IgD-negative memory B cell (primary cell): ENCODE measurements at regions not wholly inside any gene's neighbourhood (a gene's known extent, or its start where the extent isn't known, plus 50 kb on each side); places are given as distances from the start of the nearest gene placed in this dataset.
"Not testable (repeated sequence)": the region's sequence is repeated elsewhere in the genome, so short reads cannot be mapped to it uniquely, and the experiment has no call there.

Source experiments
- H3K27ac Mint-ChIP-seq, 3 donors: one replicate each; pipeline ENCODE4 v1.8.0; 2020 to 2022; ENCODE audit warnings: mild to moderate bottlenecking in 3 of 3, mixed read lengths in 3 of 3, moderate library complexity in 1 of 3
- H3K27me3 Mint-ChIP-seq: one replicate; pipeline ENCODE4 v1.8.0; 2021; ENCODE audit warnings: mixed read lengths
- H3K36me3 Mint-ChIP-seq: one replicate; pipeline ENCODE4 v1.8.0; 2020; ENCODE audit warnings: mild to moderate bottlenecking, mixed read lengths
- H3K4me1 Mint-ChIP-seq, 3 donors: one replicate each; pipeline ENCODE4 v1.8.0; 2020 to 2022; ENCODE audit warnings: mixed read lengths in 3 of 3, mild to moderate bottlenecking in 1 of 3
- H3K4me3 Mint-ChIP-seq, 4 donors: one replicate each; pipeline ENCODE4 v1.8.0; 2020 to 2022; ENCODE audit warnings: mild to moderate bottlenecking in 4 of 4, mixed read lengths in 4 of 4, moderate library complexity in 3 of 4
- H3K9me3 Mint-ChIP-seq, 3 donors: one replicate each; pipeline ENCODE4 v1.8.0; 2020 to 2021; ENCODE audit warnings: mixed read lengths in 3 of 3, mild to moderate bottlenecking in 1 of 3

DNA sequence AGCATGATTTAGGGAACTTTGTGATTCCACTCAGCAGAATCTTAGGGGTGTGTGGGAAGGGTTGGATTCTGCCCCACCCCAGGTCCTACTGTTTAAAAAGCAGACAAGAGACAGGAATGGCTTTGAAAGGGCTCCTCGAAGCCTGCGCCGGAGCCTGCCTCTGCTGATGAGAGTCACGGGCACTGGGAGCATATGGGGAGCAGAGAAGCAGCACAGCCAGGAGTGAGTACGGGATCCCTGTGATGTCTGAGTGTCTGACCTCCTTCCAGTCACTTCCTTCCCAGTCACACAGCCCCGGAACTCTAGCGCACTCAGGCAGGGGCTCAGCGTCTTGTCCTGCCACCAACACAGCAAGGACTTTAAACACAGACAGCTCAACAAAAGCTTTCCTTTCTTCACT, 514.9 kb upstream of the DPP6 start:
- Mint-ChIP-seq H3K4me1 (no peaks in the 10 kb centered on the region), H3K27me3 (no peaks in the 10 kb centered on the region), H3K4me3 (no peak overlapping the region), H3K36me3 (no peaks in the 10 kb centered on the region), H3K9me3 (peaks cover 0 to 15% (median 3%) of the 10 kb centered on the region in 3 donors), H3K27ac (no peak overlapping the region)

DNA sequence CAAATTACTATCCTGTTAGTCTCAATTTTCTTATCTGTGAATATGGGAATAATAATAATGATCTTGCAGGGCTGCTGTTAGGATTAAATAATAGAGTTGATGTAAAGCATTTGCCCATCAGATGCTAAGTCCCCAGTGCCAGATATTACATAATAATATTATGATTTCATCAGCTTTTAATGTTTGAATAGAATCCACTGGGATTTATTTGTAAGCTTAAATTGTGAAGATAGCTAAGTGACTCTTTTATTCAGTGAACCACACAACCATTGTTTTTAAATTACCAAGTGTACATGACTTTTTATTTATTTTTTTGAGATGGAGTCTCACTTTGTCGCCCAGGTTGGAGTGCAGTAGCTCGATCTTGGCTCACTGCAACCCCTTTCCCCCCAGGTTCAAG, 510.3 kb upstream of the DPP6 start:
- no peaks in the 10 kb centered on the region for H3K27me3 Mint-ChIP-seq
- no peak overlapping the region for H3K4me3 Mint-ChIP-seq
- H3K36me3 Mint-ChIP-seq, result no peaks in the 10 kb centered on the region
- H3K4me1 Mint-ChIP-seq, result no peaks in the 10 kb centered on the region
- peaks cover 2 to 15% (median 2%) of the 10 kb centered on the region in 3 donors for H3K9me3 Mint-ChIP-seq
- H3K27ac Mint-ChIP-seq, result no peak overlapping the region

DNA sequence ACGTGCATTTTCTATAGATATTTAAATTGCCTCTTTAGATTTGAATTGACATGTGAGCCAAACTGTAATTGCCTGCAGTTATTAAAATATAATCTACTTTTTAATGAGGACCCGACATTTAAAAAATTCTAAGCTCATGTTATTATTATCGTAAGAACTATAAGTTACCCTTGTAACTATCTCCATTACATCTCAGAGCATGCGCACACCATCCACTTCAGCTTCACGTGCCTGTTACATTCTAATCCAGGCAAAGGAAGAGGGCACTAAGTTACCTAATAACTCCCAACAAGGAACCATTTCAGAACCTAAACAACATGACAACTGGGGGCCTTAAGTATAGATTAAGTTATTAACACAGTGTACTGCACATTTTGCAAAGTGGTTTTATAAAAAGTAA, 509.0 kb upstream of the DPP6 start:
- no peaks in the 10 kb centered on the region for H3K36me3 Mint-ChIP-seq
- no peak overlapping the region for H3K27ac Mint-ChIP-seq
- no peaks in the 10 kb centered on the region for H3K4me1 Mint-ChIP-seq
- H3K4me3 Mint-ChIP-seq, result no peak overlapping the region
- peaks cover 2 to 15% (median 2%) of the 10 kb centered on the region in 3 donors for H3K9me3 Mint-ChIP-seq
- H3K27me3 Mint-ChIP-seq, result no peaks in the 10 kb centered on the region

DNA sequence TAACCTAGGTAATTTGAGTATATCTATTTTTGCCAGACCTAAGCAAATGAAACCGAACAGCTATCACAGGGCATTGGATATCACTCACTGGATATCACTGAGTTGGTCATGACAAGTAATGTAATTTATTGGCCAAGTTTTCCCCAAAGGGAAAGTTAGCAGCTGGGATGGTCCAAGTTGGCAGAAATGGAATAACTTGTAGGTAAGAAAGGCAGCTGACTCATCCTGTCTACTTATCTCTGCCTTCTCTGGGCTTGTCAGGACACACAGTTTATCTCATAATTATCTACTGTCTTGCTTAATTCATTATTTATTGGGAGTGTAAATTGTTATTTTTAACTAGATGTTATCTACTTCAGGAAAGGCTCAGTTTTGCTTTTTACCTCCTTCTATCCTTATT, 502.0 kb upstream of the DPP6 start:
- H3K27ac Mint-ChIP-seq, result no peak overlapping the region
- H3K27me3 Mint-ChIP-seq, result peaks cover 2% of the 10 kb centered on the region
- H3K4me3 Mint-ChIP-seq, result no peak overlapping the region
- H3K9me3 Mint-ChIP-seq, result peaks cover 4 to 6% (median 4%) of the 10 kb centered on the region in 3 donors
- H3K36me3 Mint-ChIP-seq, result no peaks in the 10 kb centered on the region
- H3K4me1 Mint-ChIP-seq, result no peaks in the 10 kb centered on the region

DNA sequence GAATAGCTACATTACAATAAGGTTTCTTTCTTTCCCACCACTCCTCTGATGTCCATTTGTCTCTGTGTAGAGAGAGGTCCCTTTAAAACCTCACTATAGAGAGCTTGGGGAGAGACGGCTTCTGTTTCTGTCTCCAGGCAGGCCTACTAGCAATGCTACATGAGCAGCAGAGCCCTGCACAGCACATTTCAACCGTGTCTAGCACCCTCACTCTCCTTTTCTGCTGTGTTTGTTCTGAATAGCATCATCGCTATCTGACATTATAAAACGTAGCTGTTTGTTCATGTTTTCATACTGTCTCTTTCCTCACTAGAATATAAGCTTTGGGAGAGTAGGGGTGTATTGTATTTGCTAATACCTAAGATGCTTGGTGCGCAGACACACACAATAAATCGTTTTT, 487.8 kb upstream of the DPP6 start:
- Mint-ChIP-seq H3K9me3 (peaks cover 7 to 35% (median 12%) of the 10 kb centered on the region in 3 donors), H3K4me3 (no peak overlapping the region), H3K27ac (no peak overlapping the region), H3K27me3 (no peaks in the 10 kb centered on the region), H3K36me3 (peaks cover 2% of the 10 kb centered on the region), H3K4me1 (no peaks in the 10 kb centered on the region)

DNA sequence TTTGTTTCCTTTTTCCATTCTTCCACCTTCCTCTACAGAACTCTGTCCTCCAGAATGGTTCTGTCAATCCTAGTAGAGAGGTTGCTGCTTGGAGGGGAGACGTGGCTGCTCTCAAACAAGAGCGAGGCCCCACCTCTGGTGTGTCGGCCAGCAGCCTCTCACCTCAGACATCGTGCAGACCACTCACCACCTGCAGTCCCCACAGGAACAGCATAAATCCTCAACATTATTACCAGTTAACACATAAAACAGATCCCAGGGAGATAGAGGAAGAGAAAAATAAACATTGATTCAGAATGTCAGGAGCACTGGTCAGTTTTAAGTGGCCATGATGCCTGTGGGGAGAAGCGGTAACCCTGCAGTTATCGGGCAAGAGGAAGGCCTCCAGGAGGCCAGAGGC, 485.9 kb upstream of the DPP6 start:
- Mint-ChIP-seq H3K27ac (no peak overlapping the region), H3K4me3 (no peak overlapping the region), H3K27me3 (no peaks in the 10 kb centered on the region), H3K36me3 (peaks cover 2% of the 10 kb centered on the region), H3K4me1 (no peaks in the 10 kb centered on the region), H3K9me3 (peaks cover 12 to 39% (median 12%) of the 10 kb centered on the region in 3 donors)

DNA sequence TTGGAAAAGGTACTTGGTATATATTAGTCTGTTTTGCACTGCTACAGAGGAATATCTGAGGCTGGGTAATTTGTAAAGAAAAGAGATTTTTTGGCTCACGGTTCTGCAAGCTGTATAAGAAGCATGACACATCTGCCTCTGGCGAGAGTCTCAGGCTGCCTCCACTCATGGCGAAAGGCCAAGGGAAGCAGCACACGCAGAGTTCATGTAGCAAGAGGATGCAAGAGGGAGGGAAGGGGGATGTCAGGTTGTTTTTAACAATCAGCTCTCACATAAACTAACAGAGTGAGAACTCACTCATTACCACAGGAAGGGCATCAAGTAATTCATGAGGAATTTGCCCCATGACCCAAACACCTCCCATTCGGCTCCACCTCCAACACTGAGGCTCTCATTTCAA, 484.8 kb upstream of the DPP6 start:
- Mint-ChIP-seq H3K9me3 (peaks cover 10 to 41% (median 14%) of the 10 kb centered on the region in 3 donors), H3K4me3 (peak overlapping the region in 1 of 4 donors; percentile 30), H3K27ac (no peak overlapping the region), H3K27me3 (no peaks in the 10 kb centered on the region), H3K4me1 (no peaks in the 10 kb centered on the region), H3K36me3 (peaks cover 2% of the 10 kb centered on the region)

DNA sequence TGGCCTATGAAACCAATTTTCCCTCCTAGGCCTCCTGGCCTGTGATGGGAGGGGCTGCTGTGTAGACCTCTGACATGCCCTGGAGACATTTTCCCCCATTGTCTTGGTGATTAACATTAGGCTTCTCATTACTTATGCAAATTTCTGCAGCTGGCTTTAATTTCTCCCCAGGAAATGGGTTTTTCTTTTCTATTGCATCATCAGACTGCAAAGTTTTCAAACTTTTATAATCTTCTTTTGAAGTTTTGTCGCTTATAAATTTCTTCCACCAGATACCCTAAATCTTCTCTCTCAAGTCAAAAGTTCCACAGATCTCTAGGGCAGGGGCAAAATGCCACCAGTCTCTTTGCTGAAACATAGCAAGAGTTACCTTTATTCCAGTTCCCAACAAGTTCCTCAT, 482.7 kb upstream of the DPP6 start:
- not testable (repeated sequence) for H3K27ac Mint-ChIP-seq

DNA sequence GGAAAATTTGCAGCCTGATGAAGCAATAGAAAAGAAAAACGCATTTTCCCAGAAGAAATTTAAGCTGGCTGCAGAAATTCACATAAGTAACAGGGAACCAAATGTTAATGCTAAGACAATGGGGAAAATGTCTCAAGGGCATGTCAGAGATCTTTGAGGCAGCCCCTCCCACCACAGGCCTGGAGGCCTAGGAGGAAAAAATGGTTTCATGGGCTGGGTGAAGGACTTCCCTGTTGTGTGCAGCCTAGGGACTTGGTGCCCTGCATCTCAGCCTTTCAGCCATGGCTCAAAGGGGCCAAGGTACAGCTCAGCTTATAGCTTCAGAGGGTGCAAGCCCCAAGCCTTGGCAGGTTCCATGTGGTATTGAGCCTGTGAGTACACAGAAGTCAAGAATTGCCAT, 476.1 kb upstream of the DPP6 start:
- Mint-ChIP-seq H3K4me1 (no peaks in the 10 kb centered on the region), H3K4me3 (no peak overlapping the region), H3K36me3 (no peaks in the 10 kb centered on the region), H3K27me3 (no peaks in the 10 kb centered on the region), H3K27ac (no peak overlapping the region), H3K9me3 (peaks cover 9 to 39% (median 18%) of the 10 kb centered on the region in 3 donors)

More for the DNA sequence above, 482.7 kb upstream of the DPP6 start:
- not testable (repeated sequence) for H3K4me1 Mint-ChIP-seq, H3K4me3 Mint-ChIP-seq, H3K27me3 Mint-ChIP-seq, H3K36me3 Mint-ChIP-seq
- H3K9me3 Mint-ChIP-seq, result peaks cover 10 to 44% (median 14%) of the 10 kb centered on the region in 3 donors

DNA sequence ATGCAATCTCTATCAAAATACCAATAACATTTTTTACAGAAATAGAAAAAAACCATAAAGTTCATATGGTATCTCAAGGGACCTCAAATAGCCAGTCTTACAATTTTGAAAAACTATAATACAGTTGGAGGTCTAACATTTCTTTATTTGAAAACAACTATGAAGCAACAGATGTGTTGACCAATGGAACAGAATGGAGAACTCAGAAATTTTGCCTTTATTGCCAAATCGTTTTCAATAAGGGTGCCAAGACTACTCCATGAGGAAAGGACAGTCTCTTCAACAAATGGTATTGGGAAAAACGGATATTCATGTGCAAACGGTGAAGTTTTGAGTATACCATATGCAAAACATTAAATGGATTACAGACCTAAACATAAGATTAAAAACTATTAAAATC, 470.8 kb upstream of the DPP6 start:
- H3K4me3 Mint-ChIP-seq, result no peak overlapping the region
- H3K36me3 Mint-ChIP-seq, result no peaks in the 10 kb centered on the region
- no peaks in the 10 kb centered on the region for H3K27me3 Mint-ChIP-seq
- no peak overlapping the region for H3K27ac Mint-ChIP-seq
- no peaks in the 10 kb centered on the region for H3K4me1 Mint-ChIP-seq
- H3K9me3 Mint-ChIP-seq, result peaks cover 9 to 29% (median 14%) of the 10 kb centered on the region in 3 donors

DNA sequence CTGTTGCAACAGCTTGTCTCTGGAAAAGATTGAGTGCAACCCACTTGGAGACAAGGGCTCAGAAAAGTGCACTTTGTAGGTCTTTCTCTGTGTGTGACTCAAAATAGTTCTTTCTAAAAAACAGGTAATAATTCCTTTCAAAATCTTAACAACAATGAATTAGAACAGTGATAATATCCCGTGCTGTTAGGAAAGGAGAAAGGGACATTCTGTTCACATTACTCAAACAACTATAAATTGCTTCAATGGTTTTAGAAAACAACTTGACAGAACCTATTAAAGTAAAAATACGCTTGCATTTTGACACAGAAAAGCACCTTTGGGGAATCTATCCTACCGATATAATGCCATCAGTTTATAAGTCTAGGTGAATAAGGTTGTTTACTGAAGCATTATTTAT, 468.1 kb upstream of the DPP6 start:
- H3K4me1 Mint-ChIP-seq, result no peaks in the 10 kb centered on the region
- H3K9me3 Mint-ChIP-seq, result peaks cover 5 to 15% (median 9%) of the 10 kb centered on the region in 3 donors
- H3K27ac Mint-ChIP-seq, result no peak overlapping the region
- no peak overlapping the region for H3K4me3 Mint-ChIP-seq
- no peaks in the 10 kb centered on the region for H3K36me3 Mint-ChIP-seq
- no peaks in the 10 kb centered on the region for H3K27me3 Mint-ChIP-seq

DNA sequence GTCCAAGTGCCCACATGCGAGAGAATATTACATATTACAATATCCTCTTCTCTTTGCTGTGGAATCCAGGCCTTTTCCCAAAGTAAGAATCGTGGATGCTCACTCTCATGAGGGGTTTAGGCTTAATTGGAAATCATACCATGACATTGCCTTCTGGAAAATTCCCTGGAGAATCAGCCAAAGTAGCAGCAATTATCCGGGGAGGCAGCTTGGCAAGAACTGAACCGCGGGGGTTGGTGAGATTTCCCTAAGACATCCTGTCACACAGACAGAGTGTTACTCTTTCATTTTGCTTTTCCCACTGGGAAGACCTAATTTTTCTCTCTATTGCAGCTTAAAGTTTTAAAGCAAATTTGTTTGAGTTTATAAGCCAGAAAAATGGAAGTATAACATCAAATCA, 463.6 kb upstream of the DPP6 start:
- Mint-ChIP-seq H3K4me3 (no peak overlapping the region), H3K27ac (no peak overlapping the region), H3K4me1 (no peaks in the 10 kb centered on the region), H3K9me3 (peaks cover 0 to 10% (median 2%) of the 10 kb centered on the region in 3 donors), H3K36me3 (no peaks in the 10 kb centered on the region), H3K27me3 (no peaks in the 10 kb centered on the region)

DNA sequence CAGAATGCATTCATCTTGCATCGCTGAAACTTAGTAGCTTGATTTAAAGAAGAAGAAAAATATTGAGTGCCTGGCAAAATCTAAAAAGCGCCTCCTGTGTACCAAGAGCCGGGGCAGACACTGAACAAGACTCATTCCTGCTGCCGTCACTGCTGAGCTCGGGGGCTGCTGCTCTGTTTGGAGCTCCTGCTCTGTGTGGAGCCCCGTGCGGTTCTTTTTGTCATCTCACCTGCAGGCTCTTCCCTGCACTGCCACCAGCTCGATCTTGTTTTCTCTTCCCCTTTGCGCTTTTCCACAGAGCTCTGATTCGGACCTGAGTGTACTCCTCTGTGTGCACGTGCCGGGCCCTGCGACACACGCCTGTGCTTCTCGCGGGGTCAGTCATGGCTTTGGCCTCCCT, 462.1 kb upstream of the DPP6 start:
- H3K27me3 Mint-ChIP-seq, result no peaks in the 10 kb centered on the region
- peaks cover 0 to 6% (median 0%) of the 10 kb centered on the region in 3 donors for H3K9me3 Mint-ChIP-seq
- H3K27ac Mint-ChIP-seq, result no peak overlapping the region
- H3K4me1 Mint-ChIP-seq, result no peaks in the 10 kb centered on the region
- no peaks in the 10 kb centered on the region for H3K36me3 Mint-ChIP-seq
- H3K4me3 Mint-ChIP-seq, result no peak overlapping the region

DNA sequence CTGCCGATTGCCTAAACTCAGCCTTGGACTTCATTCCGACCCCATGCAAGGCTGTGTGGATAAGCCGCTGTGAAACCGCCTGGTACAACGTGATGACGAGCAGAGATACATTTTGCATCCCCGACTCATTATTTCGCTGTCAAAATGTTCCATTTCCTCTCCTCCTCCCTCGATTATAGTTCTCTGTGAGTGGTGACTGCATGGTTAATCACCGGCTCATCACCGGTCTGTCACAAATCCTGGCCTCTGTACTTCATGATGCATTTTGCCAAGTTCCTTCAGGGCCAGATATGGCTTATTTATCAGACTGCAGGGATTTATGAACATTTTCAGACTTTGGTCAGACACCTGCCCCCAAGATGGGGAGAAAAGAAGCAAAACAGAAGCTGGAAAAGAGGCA, 461.6 kb upstream of the DPP6 start:
- Mint-ChIP-seq H3K4me1 (no peaks in the 10 kb centered on the region), H3K27ac (no peak overlapping the region), H3K9me3 (peaks cover 0 to 6% (median 0%) of the 10 kb centered on the region in 3 donors), H3K4me3 (no peak overlapping the region), H3K36me3 (no peaks in the 10 kb centered on the region), H3K27me3 (no peaks in the 10 kb centered on the region)

DNA sequence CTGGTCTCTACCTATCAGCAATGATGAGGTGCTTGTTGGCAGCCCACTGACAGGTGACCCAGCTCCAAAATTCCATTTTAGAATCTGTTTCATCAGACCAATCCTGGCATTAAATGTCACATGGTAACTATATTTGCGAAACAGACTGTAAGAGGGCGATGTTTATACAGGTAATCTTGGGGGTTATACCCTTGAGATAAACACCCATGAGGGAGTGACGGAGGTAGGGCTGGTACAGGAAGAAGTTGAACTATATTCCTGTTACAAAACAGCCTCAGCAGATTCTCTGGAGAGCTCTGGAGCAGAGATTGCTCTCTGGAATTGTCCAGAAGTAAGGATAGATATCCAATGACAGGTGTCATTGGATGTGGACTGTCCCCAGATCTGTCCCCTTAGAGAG, 444.8 kb upstream of the DPP6 start:
- H3K36me3 Mint-ChIP-seq, result no peaks in the 10 kb centered on the region
- no peak overlapping the region for H3K27ac Mint-ChIP-seq
- no peaks in the 10 kb centered on the region for H3K27me3 Mint-ChIP-seq
- H3K4me1 Mint-ChIP-seq, result peaks cover 0 to 1% (median 0%) of the 10 kb centered on the region in 3 donors
- peaks cover 7 to 17% (median 16%) of the 10 kb centered on the region in 3 donors for H3K9me3 Mint-ChIP-seq
- no peak overlapping the region for H3K4me3 Mint-ChIP-seq

DNA sequence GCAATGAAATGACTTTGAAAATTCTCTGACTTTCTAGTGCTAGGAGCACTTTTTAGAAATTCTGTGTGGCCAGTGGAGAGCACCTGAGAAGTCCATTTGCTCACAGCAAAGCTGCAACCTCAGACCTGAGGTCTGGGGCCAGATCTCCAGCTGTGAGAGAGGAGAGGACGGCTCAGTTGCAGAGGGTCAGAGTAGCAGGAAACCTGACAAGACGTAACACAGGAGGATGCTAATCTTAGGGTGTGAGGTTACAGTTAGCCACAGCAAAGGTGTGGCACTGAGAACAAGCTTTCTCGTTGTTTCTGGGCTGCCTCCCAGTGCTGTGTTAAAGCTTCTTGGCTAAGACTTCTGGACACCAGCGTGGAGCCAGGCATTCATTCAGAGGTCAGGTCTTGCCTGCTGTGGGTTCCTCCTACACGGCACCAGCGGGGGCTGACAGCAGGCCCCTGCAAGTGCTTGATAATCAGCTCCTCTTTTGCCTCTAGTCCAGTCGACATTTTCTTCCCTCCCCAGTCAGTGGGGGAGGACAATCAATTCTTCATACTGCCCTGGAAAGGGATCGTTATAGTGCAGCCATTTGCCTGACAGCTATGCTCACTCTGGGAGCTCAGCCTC, 435.4 kb upstream of the DPP6 start:
- Mint-ChIP-seq H3K9me3 (peaks cover 2 to 8% (median 3%) of the 10 kb centered on the region in 3 donors), H3K36me3 (no peaks in the 10 kb centered on the region), H3K4me3 (no peak overlapping the region), H3K27me3 (no peaks in the 10 kb centered on the region), H3K4me1 (no peaks in the 10 kb centered on the region), H3K27ac (no peak overlapping the region)
